SK-N-SH (cell line): ENCODE measurements at regions not wholly inside any gene's neighbourhood (a gene's known extent, or its start where the extent isn't known, plus 50 kb on each side); places are given as distances from the start of the nearest gene placed in this dataset.

Source experiments
- GABPA ChIP-seq: IDR thresholded peaks from 2 replicates; pipeline ENCODE4 v1.4.0; 2012; ENCODE audit warnings: low read depth, mild to moderate bottlenecking
- SIN3A ChIP-seq: IDR thresholded peaks from 2 replicates; pipeline ENCODE4 v1.6.1; 2012; ENCODE audit warnings: low read depth, mild to moderate bottlenecking, low read length, moderate library complexity, borderline replicate concordance
- TCF12 ChIP-seq: IDR thresholded peaks from 2 replicates; pipeline ENCODE4 v1.4.0; 2012
- TF ChIP-seq, protein P1 (sequence below): IDR thresholded peaks from 2 replicates; pipeline ENCODE4 v1.4.0; 2012; ENCODE audit warnings: low read depth, borderline replicate concordance
- TF ChIP-seq, protein P2 (sequence below): fragments of 200-600 bp; sonication (generic); IDR thresholded peaks from 2 replicates; pipeline ENCODE4 v1.6.1; 2017; ENCODE audit warnings: antibody characterized with exemption, mild to moderate bottlenecking, moderate library complexity

GRCh38 chr5:84606784-84607183 lies 222.1 kb upstream of the EDIL3 start:
- TF ChIP-seq, protein P1, sequence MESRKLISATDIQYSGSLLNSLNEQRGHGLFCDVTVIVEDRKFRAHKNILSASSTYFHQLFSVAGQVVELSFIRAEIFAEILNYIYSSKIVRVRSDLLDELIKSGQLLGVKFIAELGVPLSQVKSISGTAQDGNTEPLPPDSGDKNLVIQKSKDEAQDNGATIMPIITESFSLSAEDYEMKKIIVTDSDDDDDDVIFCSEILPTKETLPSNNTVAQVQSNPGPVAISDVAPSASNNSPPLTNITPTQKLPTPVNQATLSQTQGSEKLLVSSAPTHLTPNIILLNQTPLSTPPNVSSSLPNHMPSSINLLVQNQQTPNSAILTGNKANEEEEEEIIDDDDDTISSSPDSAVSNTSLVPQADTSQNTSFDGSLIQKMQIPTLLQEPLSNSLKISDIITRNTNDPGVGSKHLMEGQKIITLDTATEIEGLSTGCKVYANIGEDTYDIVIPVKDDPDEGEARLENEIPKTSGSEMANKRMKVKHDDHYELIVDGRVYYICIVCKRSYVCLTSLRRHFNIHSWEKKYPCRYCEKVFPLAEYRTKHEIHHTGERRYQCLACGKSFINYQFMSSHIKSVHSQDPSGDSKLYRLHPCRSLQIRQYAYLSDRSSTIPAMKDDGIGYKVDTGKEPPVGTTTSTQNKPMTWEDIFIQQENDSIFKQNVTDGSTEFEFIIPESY = no peak
- TF ChIP-seq SIN3A = no peak
- TF ChIP-seq TCF12 = no peak
- TF ChIP-seq, protein P2, sequence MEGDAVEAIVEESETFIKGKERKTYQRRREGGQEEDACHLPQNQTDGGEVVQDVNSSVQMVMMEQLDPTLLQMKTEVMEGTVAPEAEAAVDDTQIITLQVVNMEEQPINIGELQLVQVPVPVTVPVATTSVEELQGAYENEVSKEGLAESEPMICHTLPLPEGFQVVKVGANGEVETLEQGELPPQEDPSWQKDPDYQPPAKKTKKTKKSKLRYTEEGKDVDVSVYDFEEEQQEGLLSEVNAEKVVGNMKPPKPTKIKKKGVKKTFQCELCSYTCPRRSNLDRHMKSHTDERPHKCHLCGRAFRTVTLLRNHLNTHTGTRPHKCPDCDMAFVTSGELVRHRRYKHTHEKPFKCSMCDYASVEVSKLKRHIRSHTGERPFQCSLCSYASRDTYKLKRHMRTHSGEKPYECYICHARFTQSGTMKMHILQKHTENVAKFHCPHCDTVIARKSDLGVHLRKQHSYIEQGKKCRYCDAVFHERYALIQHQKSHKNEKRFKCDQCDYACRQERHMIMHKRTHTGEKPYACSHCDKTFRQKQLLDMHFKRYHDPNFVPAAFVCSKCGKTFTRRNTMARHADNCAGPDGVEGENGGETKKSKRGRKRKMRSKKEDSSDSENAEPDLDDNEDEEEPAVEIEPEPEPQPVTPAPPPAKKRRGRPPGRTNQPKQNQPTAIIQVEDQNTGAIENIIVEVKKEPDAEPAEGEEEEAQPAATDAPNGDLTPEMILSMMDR = no peak
- no peak for TF ChIP-seq GABPA
